22Rv1 (cell line): ENCODE measurements at regions not wholly inside any gene's neighbourhood (a gene's known extent, or its start where the extent isn't known, plus 50 kb on each side); places are given as distances from the start of the nearest gene placed in this dataset.

ENCODE experiments used
- H3K27ac ChIP-seq: fragments of 450-650 bp; 2 replicates; pipeline ENCODE4 v1.5.1; 2017
- CTCF ChIP-seq: fragments of 450-650 bp; IDR thresholded peaks from 2 replicates; pipeline ENCODE4 v1.5.1; 2017; ENCODE audit warnings: mild to moderate bottlenecking
- ZFX ChIP-seq: fragments of 450-650 bp; IDR thresholded peaks from 2 replicates; pipeline ENCODE4 v1.6.1; 2017; ENCODE audit warnings: antibody characterized with exemption, borderline replicate concordance

- TF ChIP-seq ZFX = no peak
- TF ChIP-seq CTCF = no peak
- H3K27ac ChIP-seq = no peak overlapping the region
Observed at GRCh38 chr6:4324746-4325145, 189.4 kb upstream of the ECI2 start.

GRCh38 chr6:4323322-4323721 lies 187.9 kb upstream of the ECI2 start:
- no peak overlapping the region for H3K27ac ChIP-seq
- no peak for TF ChIP-seq ZFX
- TF ChIP-seq CTCF = no peak

DNA sequence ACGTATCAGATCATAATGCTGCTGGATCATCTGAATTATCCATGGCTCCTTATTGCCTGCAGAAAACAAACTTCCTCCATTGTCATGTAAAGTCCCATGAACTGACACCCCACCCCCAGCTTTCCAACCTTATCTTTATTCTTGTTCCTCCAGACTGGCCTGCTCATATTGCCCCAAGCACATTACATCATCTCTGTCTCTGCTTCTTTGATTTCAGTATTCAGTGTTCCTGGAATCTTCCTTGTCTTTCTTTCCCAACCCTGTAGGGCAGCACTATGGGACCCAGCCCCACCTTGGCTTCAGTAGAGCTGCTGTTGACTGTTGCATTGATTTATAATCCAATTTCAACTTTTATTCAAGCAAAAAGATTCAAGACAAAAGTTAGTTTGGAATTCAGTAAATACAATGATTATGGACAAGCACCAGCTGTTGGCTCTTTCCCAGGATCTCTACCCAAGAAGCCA lies 187.5 kb upstream of the ECI2 start:
- TF ChIP-seq ZFX = no peak
- TF ChIP-seq CTCF = no peak
- H3K27ac ChIP-seq = no peak overlapping the region

DNA sequence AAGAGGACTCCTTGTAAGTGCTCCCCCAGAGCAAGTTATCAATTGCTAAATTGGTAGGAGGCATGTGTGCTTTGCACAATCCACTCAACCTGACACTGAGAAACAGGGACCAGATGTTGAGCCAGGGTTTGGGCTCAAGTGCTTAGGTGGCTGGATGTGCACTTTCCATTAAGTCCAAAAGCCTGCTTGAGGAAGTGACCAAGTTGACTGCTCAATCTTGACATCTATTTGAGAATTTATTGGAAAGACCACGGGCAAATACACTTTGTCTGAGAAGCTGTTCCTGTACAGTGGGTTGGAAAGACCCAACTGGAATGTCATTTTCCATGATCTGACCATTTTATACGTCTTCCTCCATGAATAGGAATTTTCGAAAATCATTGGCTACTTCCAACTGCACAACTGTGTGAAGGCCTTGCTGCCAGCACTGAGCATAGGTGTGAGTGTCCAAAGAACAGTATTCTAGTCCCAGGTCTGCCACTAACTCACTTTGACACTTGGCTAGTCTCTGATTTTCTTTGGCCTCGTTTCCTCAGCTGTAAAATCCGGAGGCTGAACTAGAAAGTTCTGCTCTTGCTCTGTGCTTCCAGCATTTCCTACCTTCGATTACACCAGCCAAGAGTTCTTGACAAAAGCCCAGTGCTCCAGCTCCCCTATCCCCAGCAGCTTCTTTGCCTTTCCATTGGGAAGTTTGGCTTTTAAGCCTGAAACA lies 186.9 kb upstream of the ECI2 start:
- TF ChIP-seq CTCF = no peak
- TF ChIP-seq ZFX = no peak
- no peak overlapping the region for H3K27ac ChIP-seq

GRCh38 chr6:4320860-4321259 lies 185.5 kb upstream of the ECI2 start:
- TF ChIP-seq ZFX (no peak), CTCF (no peak)
- H3K27ac ChIP-seq = peak overlapping the region; percentile 46

GRCh38 chr6:4319981-4320683 lies 184.8 kb upstream of the ECI2 start:
- TF ChIP-seq CTCF = no peak
- no peak for TF ChIP-seq ZFX
- peak overlapping the region; percentile 46 for H3K27ac ChIP-seq

GRCh38 chr6:4318321-4318720 lies 182.9 kb upstream of the ECI2 start:
- no peak overlapping the region for H3K27ac ChIP-seq
- TF ChIP-seq CTCF = no peak
- no peak for TF ChIP-seq ZFX
